Stimulated activated CD4-positive, alpha-beta T cell treated with anti-CD3 and anti-CD28 coated beads, TNF-alpha, amount 100 ng/mL, for 1 hour (primary cell): ENCODE measurements at regions not wholly inside any gene's neighbourhood (a gene's known extent, or its start where the extent isn't known, plus 50 kb on each side); places are given as distances from the start of the nearest gene placed in this dataset.
"Not testable (repeated sequence)": the region's sequence is repeated elsewhere in the genome, so short reads cannot be mapped to it uniquely, and the experiment has no call there.

Source experiments
- DNase-seq, 3 donors: peaks; one replicate each; pipeline ENCODE4 v3.0.0-alpha.2; 2020; ENCODE audit warnings: low read depth in 3 of 3, low spot score in 1 of 3

- DNase-seq: no peak
These were observed 314.3 kb downstream of the BRD1 start for GRCh38 chr22:49513358-49513851.

- DNase-seq: no peak
These were observed 315.0 kb downstream of the BRD1 start for GRCh38 chr22:49512487-49513165.

- not testable (repeated sequence) for DNase-seq
These were observed 316.1 kb downstream of the BRD1 start for GRCh38 chr22:49511393-49512189.

GRCh38 chr22:49510718-49511117 lies 317.0 kb downstream of the BRD1 start:
- no peak for DNase-seq

- no peak for DNase-seq
These were observed 318.7 kb downstream of the BRD1 start for GRCh38 chr22:49509016-49509415.

- no peak for DNase-seq
These were observed 319.1 kb downstream of the BRD1 start for GRCh38 chr22:49508561-49508960.

GRCh38 chr22:49507607-49508292 lies 319.9 kb downstream of the BRD1 start:
- DNase-seq: no peak

GRCh38 chr22:49506010-49506400 lies 321.7 kb downstream of the BRD1 start:
- DNase-seq: no peak

GRCh38 chr22:49505337-49506009 lies 322.2 kb downstream of the BRD1 start:
- no peak for DNase-seq

- no peak for DNase-seq
These were observed 323.7 kb downstream of the BRD1 start for GRCh38 chr22:49503896-49504521.

- no peak for DNase-seq
These were observed 324.4 kb downstream of the BRD1 start for GRCh38 chr22:49503321-49503720.

- DNase-seq: no peak
These were observed 325.4 kb downstream of the BRD1 start for GRCh38 chr22:49502126-49502826.

GRCh38 chr22:49500942-49501395 lies 326.7 kb downstream of the BRD1 start:
- no peak for DNase-seq

- no peak for DNase-seq
These were observed 327.6 kb downstream of the BRD1 start for GRCh38 chr22:49500076-49500460.

GRCh38 chr22:49499433-49500075 lies 328.1 kb downstream of the BRD1 start:
- no peak for DNase-seq

- DNase-seq: no peak
These were observed 330.4 kb downstream of the BRD1 start for GRCh38 chr22:49497266-49497665.

- DNase-seq: no peak
These were observed 333.1 kb downstream of the BRD1 start for GRCh38 chr22:49494555-49494954.

GRCh38 chr22:49492741-49493251 lies 334.9 kb downstream of the BRD1 start:
- DNase-seq: no peak

GRCh38 chr22:49492308-49492707 lies 335.4 kb downstream of the BRD1 start:
- no peak for DNase-seq
